ENCODE measurements at regions not wholly inside any gene's neighbourhood (a gene's known extent, or its start where the extent isn't known, plus 50 kb on each side); places are given as distances from the start of the nearest gene placed in this dataset.

GRCh38 chr2:103740631-103741030, 978.8 kb downstream of the TMEM182 start:
- TF ChIP-seq EZH2phosphoT487 (IDR thresholded peaks at IDR 0.05; ENCODE audit: low read depth, severe bottlenecking, unreplicated experiment) (no peak), CTCF (IDR thresholded peaks at IDR 0.05; ENCODE audit: poor library complexity) (no peak), EZH2 (IDR thresholded peaks at IDR 0.05; ENCODE audit: borderline replicate concordance) (no peak)
